Erythroblast (primary cell): ENCODE measurements at regions not wholly inside any gene's neighbourhood (a gene's known extent, or its start where the extent isn't known, plus 50 kb on each side); places are given as distances from the start of the nearest gene placed in this dataset.

Experiments
- GATA1 ChIP-seq: IDR thresholded peaks from 2 replicates; pipeline ENCODE4 v1.6.1; 2011; ENCODE audit warnings: low read depth, mild to moderate bottlenecking, control low read depth, low read length, moderate library complexity
- POLR2A ChIP-seq: IDR thresholded peaks from 2 replicates; pipeline ENCODE4 v1.6.1; 2011; ENCODE audit warnings: mild to moderate bottlenecking, low read length

GRCh38 chr20:24350923-24351368 is 118.5 kb upstream of the SYNDIG1 start:
- TF ChIP-seq POLR2A (no peak), GATA1 (no peak)
